ENCODE measurements at regions not wholly inside any gene's neighbourhood (a gene's known extent, or its start where the extent isn't known, plus 50 kb on each side); places are given as distances from the start of the nearest gene placed in this dataset.

DNA sequence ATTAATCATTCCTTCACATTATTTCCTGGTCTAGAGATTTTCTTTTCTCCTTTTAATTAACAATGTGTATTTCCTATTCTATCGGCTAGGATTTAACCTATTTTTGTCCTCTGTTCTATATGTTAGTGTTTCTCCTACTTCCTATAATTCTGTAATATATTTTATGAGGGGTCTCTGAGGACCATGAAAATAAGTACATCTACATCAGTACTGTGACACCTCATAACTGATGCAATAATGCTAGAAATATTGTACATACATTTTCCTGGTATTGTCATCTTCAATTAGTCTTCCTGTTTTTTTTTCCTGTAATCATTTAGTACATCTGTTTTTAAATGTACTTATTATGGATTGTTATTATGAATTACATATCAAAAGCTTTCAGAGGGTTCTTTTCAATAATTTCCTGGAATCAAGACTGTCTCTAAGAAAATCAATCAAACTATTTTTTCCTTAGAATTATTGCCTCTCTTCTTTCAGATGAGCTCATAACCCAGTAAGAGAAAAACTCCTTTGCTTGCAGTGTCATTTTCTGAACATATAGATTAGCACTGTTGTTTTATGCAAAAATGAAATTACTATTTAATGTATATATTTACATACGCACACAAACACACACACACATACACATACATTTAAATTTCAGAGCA, 1004.3 kb downstream of the SLITRK5 start:
- TF ChIP-seq BACH1 (tag; IDR thresholded peaks at IDR 0.05) (no peak), BRF1 (IDR thresholded peaks at IDR 0.05; ENCODE audit: borderline replicate concordance, extremely low read depth, insufficient read length) (no peak)

All from K562 (cell line).